ENCODE measurements at regions not wholly inside any gene's neighbourhood (a gene's known extent, or its start where the extent isn't known, plus 50 kb on each side); places are given as distances from the start of the nearest gene placed in this dataset.

GRCh38 chr19:31701146-31701545 is 351.9 kb upstream of the TSHZ3 start:
- DNase-seq (ENCODE audit: low read depth in 4 of 4, low spot score in 1 of 4) = no peak

- no peak for DNase-seq (ENCODE audit: low read depth in 4 of 4, low spot score in 1 of 4)
These were observed 356.4 kb upstream of the TSHZ3 start for GRCh38 chr19:31705656-31706055.

- no peak for DNase-seq (ENCODE audit: low read depth in 4 of 4, low spot score in 1 of 4)
These were observed 356.9 kb upstream of the TSHZ3 start for GRCh38 chr19:31706131-31706530.

- no peak for DNase-seq (ENCODE audit: low read depth in 4 of 4, low spot score in 1 of 4)
These were observed 357.7 kb upstream of the TSHZ3 start for GRCh38 chr19:31706691-31707620.

- DNase-seq (ENCODE audit: low read depth in 4 of 4, low spot score in 1 of 4) = no peak
These were observed 359.3 kb upstream of the TSHZ3 start for GRCh38 chr19:31708520-31708919.

GRCh38 chr19:31709476-31709875 is 360.2 kb upstream of the TSHZ3 start:
- no peak for DNase-seq (ENCODE audit: low read depth in 4 of 4, low spot score in 1 of 4)

GRCh38 chr19:31715249-31715945 is 366.2 kb upstream of the TSHZ3 start:
- DNase-seq (ENCODE audit: low read depth in 4 of 4, low spot score in 1 of 4) = no peak

GRCh38 chr19:31716826-31717225 is 367.6 kb upstream of the TSHZ3 start:
- no peak for DNase-seq (ENCODE audit: low read depth in 4 of 4, low spot score in 1 of 4)

GRCh38 chr19:31717269-31717923 is 368.2 kb upstream of the TSHZ3 start:
- DNase-seq (ENCODE audit: low read depth in 4 of 4, low spot score in 1 of 4) = no peak

GRCh38 chr19:31718032-31718431 is 368.8 kb upstream of the TSHZ3 start:
- DNase-seq (ENCODE audit: low read depth in 4 of 4, low spot score in 1 of 4) = no peak

- DNase-seq (ENCODE audit: low read depth in 4 of 4, low spot score in 1 of 4) = no peak
These were observed 369.7 kb upstream of the TSHZ3 start for GRCh38 chr19:31718898-31719297.

GRCh38 chr19:31723101-31723500 is 373.9 kb upstream of the TSHZ3 start:
- no peak for DNase-seq (ENCODE audit: low read depth in 4 of 4, low spot score in 1 of 4)

- no peak for DNase-seq (ENCODE audit: low read depth in 4 of 4, low spot score in 1 of 4)
These were observed 375.8 kb upstream of the TSHZ3 start for GRCh38 chr19:31725051-31725450.

- no peak for DNase-seq (ENCODE audit: low read depth in 4 of 4, low spot score in 1 of 4)
These were observed 378.3 kb upstream of the TSHZ3 start for GRCh38 chr19:31727536-31727935.

- DNase-seq (ENCODE audit: low read depth in 4 of 4, low spot score in 1 of 4) = no peak
These were observed 381.0 kb upstream of the TSHZ3 start for GRCh38 chr19:31730270-31730669.

GRCh38 chr19:31733591-31733990 is 384.4 kb upstream of the TSHZ3 start:
- no peak for DNase-seq (ENCODE audit: low read depth in 4 of 4, low spot score in 1 of 4)

- DNase-seq (ENCODE audit: low read depth in 4 of 4, low spot score in 1 of 4) = no peak
These were observed 393.0 kb upstream of the TSHZ3 start for GRCh38 chr19:31742249-31742648.

- no peak for DNase-seq (ENCODE audit: low read depth in 4 of 4, low spot score in 1 of 4)
These were observed 396.5 kb upstream of the TSHZ3 start for GRCh38 chr19:31745731-31746130.

- no peak for DNase-seq (ENCODE audit: low read depth in 4 of 4, low spot score in 1 of 4)
These were observed 400.0 kb upstream of the TSHZ3 start for GRCh38 chr19:31749231-31749630.

GRCh38 chr19:31759359-31759758 is 410.1 kb upstream of the TSHZ3 start:
- no peak for DNase-seq (ENCODE audit: low read depth in 4 of 4, low spot score in 1 of 4)

GRCh38 chr19:31761281-31761913 is 412.2 kb upstream of the TSHZ3 start:
- DNase-seq (ENCODE audit: low read depth in 4 of 4, low spot score in 1 of 4) = no peak

All from stimulated activated CD4-positive, alpha-beta T cell treated with anti-CD3 and anti-CD28 coated beads, Interleukin-1b, Interleukin-23, amount 100 ng/mL, for 24 hours (primary cell).